ENCODE measurements at regions not wholly inside any gene's neighbourhood (a gene's known extent, or its start where the extent isn't known, plus 50 kb on each side); places are given as distances from the start of the nearest gene placed in this dataset.

GRCh38 chrX:10040961-10041360, 73.8 kb downstream of the CLDN34 start:
- TF ChIP-seq CTCF (IDR thresholded peaks at IDR 0.05; ENCODE audit: borderline replicate concordance, extremely low read depth, low read length, poor library complexity, severe bottlenecking) (no peak), EZH2 (IDR thresholded peaks at IDR 0.05; ENCODE audit: borderline replicate concordance, low read depth, low read length, severe bottlenecking) (no peak)
- H3K27me3 ChIP-seq (ENCODE audit: insufficient read depth, low read length, poor library complexity) = no peaks in the 10 kb centered on the region
- H2AFZ ChIP-seq (ENCODE audit: low read depth, low read length) = no peak overlapping the region
- no peak overlapping the region for H3K9ac ChIP-seq (ENCODE audit: low read depth, low read length)
- H3K27ac ChIP-seq (ENCODE audit: low read length) = no peak overlapping the region
- H4K20me1 ChIP-seq (ENCODE audit: insufficient read depth, low read length) = no peaks in the 10 kb centered on the region
- DNase-seq (no peak), ATAC-seq (ENCODE audit: insufficient read depth, low read depth) (no peak)
- H3K9me3 ChIP-seq (ENCODE audit: insufficient read depth, low read length, severe bottlenecking) = no peaks in the 10 kb centered on the region
- H3K79me2 ChIP-seq (ENCODE audit: insufficient read depth, low read length) = no peaks in the 10 kb centered on the region
- H3K36me3 ChIP-seq (ENCODE audit: insufficient read depth, low read length) = no peaks in the 10 kb centered on the region
- H3K4me3 ChIP-seq (ENCODE audit: low read depth in 1 of 2, low read length in 2 of 2) = no peak overlapping the region
- no peaks in the 10 kb centered on the region for H3K4me1 ChIP-seq (ENCODE audit: insufficient read depth, low read length)
- no peak overlapping the region for H3K4me2 ChIP-seq (ENCODE audit: insufficient read depth, low read length)

- TF ChIP-seq CTCF (IDR thresholded peaks at IDR 0.05; ENCODE audit: borderline replicate concordance, extremely low read depth, low read length, poor library complexity, severe bottlenecking) (no peak), EZH2 (IDR thresholded peaks at IDR 0.05; ENCODE audit: borderline replicate concordance, low read depth, low read length, severe bottlenecking) (no peak)
- no peaks in the 10 kb centered on the region for H3K36me3 ChIP-seq (ENCODE audit: insufficient read depth, low read length)
- no peaks in the 10 kb centered on the region for H4K20me1 ChIP-seq (ENCODE audit: insufficient read depth, low read length)
- H3K79me2 ChIP-seq (ENCODE audit: insufficient read depth, low read length) = no peaks in the 10 kb centered on the region
- H3K27me3 ChIP-seq (ENCODE audit: insufficient read depth, low read length, poor library complexity) = no peaks in the 10 kb centered on the region
- no peak overlapping the region for H2AFZ ChIP-seq (ENCODE audit: low read depth, low read length)
- no peak overlapping the region for H3K4me2 ChIP-seq (ENCODE audit: insufficient read depth, low read length)
- no peak overlapping the region for H3K4me3 ChIP-seq (ENCODE audit: low read depth in 1 of 2, low read length in 2 of 2)
- no peak for ATAC-seq (ENCODE audit: insufficient read depth, low read depth)
- no peak overlapping the region for H3K9ac ChIP-seq (ENCODE audit: low read depth, low read length)
- no peak overlapping the region for H3K27ac ChIP-seq (ENCODE audit: low read length)
- no peaks in the 10 kb centered on the region for H3K9me3 ChIP-seq (ENCODE audit: insufficient read depth, low read length, severe bottlenecking)
- DNase-seq = no peak
- no peaks in the 10 kb centered on the region for H3K4me1 ChIP-seq (ENCODE audit: insufficient read depth, low read length)
These were observed 74.2 kb downstream of the CLDN34 start for GRCh38 chrX:10041383-10041782.

GRCh38 chrX:10042055-10042454, 74.9 kb downstream of the CLDN34 start:
- H4K20me1 ChIP-seq (ENCODE audit: insufficient read depth, low read length) = no peaks in the 10 kb centered on the region
- H3K4me2 ChIP-seq (ENCODE audit: insufficient read depth, low read length) = no peak overlapping the region

More at GRCh38 chrX:10042055-10042454, 74.9 kb downstream of the CLDN34 start:
- no peaks in the 10 kb centered on the region for H3K27me3 ChIP-seq (ENCODE audit: insufficient read depth, low read length, poor library complexity)
- no peaks in the 10 kb centered on the region for H3K9me3 ChIP-seq (ENCODE audit: insufficient read depth, low read length, severe bottlenecking)
- H2AFZ ChIP-seq (ENCODE audit: low read depth, low read length) = no peak overlapping the region
- no peak overlapping the region for H3K4me3 ChIP-seq (ENCODE audit: low read depth in 1 of 2, low read length in 2 of 2)
- ATAC-seq (ENCODE audit: insufficient read depth, low read depth) (no peak), DNase-seq (no peak)
- H3K9ac ChIP-seq (ENCODE audit: low read depth, low read length) = no peak overlapping the region
- H3K79me2 ChIP-seq (ENCODE audit: insufficient read depth, low read length) = no peaks in the 10 kb centered on the region
- H3K36me3 ChIP-seq (ENCODE audit: insufficient read depth, low read length) = no peaks in the 10 kb centered on the region
- no peak for TF ChIP-seq EZH2 (IDR thresholded peaks at IDR 0.05; ENCODE audit: borderline replicate concordance, low read depth, low read length, severe bottlenecking)
- no peak for TF ChIP-seq CTCF (IDR thresholded peaks at IDR 0.05; ENCODE audit: borderline replicate concordance, extremely low read depth, low read length, poor library complexity, severe bottlenecking)
- no peaks in the 10 kb centered on the region for H3K4me1 ChIP-seq (ENCODE audit: insufficient read depth, low read length)
- no peak overlapping the region for H3K27ac ChIP-seq (ENCODE audit: low read length)
